ENCODE measurements at regions not wholly inside any gene's neighbourhood (a gene's known extent, or its start where the extent isn't known, plus 50 kb on each side); places are given as distances from the start of the nearest gene placed in this dataset.

- TF ChIP-seq CTCF (IDR thresholded peaks at IDR 0.05; ENCODE audit: low read depth, low read length): no peak
- DNase-seq (ENCODE audit: extremely low read depth, low read depth): no peak
These were observed 137.6 kb upstream of the LPCAT1 start for GRCh38 chr5:1661311-1661710.

- no peak for TF ChIP-seq CTCF (IDR thresholded peaks at IDR 0.05; ENCODE audit: low read depth, low read length)
These were observed 136.8 kb upstream of the LPCAT1 start for GRCh38 chr5:1660511-1660910.

GRCh38 chr5:1660001-1660400 lies 136.2 kb upstream of the LPCAT1 start:
- no peak for DNase-seq (ENCODE audit: extremely low read depth, low read depth)

More at GRCh38 chr5:1660511-1660910, 136.8 kb upstream of the LPCAT1 start:
- DNase-seq (ENCODE audit: extremely low read depth, low read depth): no peak

GRCh38 chr5:1659100-1659981 lies 135.6 kb upstream of the LPCAT1 start:
- TF ChIP-seq CTCF (IDR thresholded peaks at IDR 0.05; ENCODE audit: low read depth, low read length): no peak
- no peak for DNase-seq (ENCODE audit: extremely low read depth, low read depth)

More at GRCh38 chr5:1660001-1660400, 136.2 kb upstream of the LPCAT1 start:
- TF ChIP-seq CTCF (IDR thresholded peaks at IDR 0.05; ENCODE audit: low read depth, low read length): no peak

- no peak for TF ChIP-seq CTCF (IDR thresholded peaks at IDR 0.05; ENCODE audit: low read depth, low read length)
- DNase-seq (ENCODE audit: extremely low read depth, low read depth): no peak
These were observed 134.9 kb upstream of the LPCAT1 start for GRCh38 chr5:1658665-1659064.

- no peak for DNase-seq (ENCODE audit: extremely low read depth, low read depth)
- no peak for TF ChIP-seq CTCF (IDR thresholded peaks at IDR 0.05; ENCODE audit: low read depth, low read length)
These were observed 133.5 kb upstream of the LPCAT1 start for GRCh38 chr5:1657161-1657741.

GRCh38 chr5:1656271-1656975 lies 132.7 kb upstream of the LPCAT1 start:
- no peak for TF ChIP-seq CTCF (IDR thresholded peaks at IDR 0.05; ENCODE audit: low read depth, low read length)
- DNase-seq (ENCODE audit: extremely low read depth, low read depth): no peak

All from AG09319 (cell line).